ENCODE measurements at regions not wholly inside any gene's neighbourhood (a gene's known extent, or its start where the extent isn't known, plus 50 kb on each side); places are given as distances from the start of the nearest gene placed in this dataset.
"Not testable (repeated sequence)": the region's sequence is repeated elsewhere in the genome, so short reads cannot be mapped to it uniquely, and the experiment has no call there.

- no peak for DNase-seq (ENCODE audit: low read depth)
Measured at GRCh38 chr19:29056535-29056934, 156.4 kb downstream of the UQCRFS1 start.

DNA sequence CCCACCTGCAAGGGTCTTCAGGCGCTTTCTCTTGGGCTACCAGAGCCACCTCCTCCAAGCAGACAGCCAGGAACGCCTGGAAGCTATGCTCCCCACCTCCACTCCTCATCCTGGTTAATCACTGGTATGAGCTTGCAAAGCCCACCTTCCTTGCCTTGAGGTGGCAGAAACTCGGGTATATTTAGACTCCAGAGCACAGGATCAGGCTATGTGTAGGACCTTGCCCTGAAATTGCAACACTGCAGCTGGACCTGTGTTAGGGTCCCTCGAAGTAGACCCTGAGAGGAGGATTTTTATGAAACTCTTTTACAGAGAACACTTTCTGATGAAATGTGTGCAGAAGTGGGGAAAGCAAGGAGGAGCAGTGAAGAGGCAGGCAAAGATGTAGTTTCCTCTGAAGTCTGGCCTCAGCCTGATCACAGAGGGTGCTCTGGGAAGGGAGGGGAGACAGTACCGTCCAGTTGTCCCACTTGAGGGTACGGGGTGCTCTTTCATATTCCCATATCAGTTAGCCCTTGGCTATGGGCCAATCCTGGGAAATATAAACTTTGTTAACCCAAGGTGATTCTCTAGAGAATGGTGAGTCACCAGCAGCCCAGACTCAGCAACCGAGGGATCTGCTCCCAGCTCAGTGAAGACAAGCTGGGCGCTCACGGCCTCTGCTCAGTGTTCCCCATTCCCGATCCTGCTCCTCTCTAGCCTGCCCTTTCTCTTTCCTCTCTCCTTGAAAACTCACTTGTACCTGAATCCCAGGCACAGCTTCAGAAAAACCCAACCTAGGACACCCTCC, 157.9 kb downstream of the UQCRFS1 start:
- DNase-seq (ENCODE audit: low read depth): no peak

DNA sequence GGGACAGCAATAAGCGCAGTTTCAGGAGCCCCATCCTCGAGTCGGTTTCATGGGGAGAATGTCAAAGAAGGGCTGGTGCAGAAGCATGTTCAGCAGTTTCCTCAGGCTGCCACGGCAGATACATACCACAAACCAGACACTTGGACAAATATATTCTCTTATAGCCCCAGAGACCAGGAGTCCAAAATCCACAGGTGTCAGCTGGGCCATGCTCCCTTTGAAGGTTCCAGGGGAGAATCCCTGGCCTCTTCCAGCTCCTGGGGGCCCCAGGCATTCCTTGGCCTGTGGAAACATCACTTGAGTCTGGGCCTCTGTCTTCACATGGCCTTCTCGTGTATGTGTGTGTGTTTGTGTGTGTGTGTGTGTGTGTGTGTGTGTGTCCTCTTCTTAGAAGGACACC, 164.1 kb downstream of the UQCRFS1 start:
- DNase-seq (ENCODE audit: low read depth): no peak

DNA sequence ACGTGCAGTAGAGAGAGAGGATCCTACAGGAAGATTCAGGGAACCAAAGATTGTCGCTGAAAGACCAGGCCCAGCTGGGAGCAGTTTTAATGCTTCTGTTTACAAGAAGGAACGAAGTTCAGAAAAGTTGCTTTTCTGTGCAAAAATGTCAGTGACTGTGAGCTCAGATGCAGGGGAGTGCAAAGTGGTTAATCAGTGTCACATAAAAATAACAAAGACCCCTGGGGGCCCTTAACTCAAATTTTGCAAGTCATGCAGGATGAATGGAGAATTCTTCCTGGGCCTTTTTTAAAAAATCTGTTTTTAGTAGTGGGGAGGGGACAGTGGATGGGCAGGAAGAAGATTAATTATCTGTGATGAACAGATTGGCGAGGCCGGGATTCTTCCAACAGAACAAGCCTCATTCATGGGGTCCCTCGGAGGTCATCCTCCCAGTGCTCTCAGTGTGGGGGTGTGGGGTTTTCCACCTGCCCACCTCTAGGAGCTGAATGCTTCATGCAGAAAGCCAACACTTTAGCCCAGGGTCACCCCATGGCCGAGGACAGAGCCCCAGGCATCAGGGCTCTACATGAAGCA, 167.2 kb downstream of the UQCRFS1 start:
- no peak for DNase-seq (ENCODE audit: low read depth)

DNA sequence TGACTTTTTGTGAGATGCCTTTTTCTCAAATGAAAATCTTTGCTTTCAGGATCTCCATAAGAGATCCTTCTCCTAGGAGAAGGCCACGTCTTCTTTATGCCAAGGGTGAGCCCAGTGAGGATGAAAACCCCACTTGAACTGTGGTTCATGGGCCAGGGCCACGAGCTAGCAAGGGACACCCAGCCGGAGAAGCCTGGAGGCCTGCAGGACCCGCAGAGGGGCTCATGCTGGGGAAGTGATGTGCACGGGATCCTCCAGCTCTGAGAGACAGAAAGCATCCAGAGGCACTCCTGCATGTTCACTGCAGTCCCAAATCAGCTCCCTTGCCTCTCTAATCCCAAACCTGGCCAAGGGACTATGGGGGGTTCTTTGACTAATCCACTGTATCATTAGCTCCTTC, 168.9 kb downstream of the UQCRFS1 start:
- no peak for DNase-seq (ENCODE audit: low read depth)

DNA sequence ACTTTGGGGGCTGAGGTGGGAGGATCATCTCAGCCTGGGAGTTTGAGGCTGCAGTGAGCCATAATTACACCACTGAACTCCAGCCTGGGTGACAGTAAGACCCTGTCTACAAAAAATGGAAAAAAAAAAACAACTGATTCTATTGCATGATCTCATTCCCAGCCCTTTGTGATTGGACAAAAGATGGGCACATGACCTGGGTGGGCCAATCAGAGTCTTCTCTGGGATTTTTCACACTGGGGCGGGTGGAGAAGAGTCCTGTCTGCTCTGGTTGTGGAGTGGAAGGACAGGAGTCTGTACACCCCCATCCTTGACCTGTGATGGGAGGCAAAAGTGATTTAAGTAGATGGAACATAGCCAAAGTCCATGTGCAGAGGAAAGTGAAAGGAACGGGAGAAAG, 170.5 kb downstream of the UQCRFS1 start:
- no peak for DNase-seq (ENCODE audit: low read depth)

DNA sequence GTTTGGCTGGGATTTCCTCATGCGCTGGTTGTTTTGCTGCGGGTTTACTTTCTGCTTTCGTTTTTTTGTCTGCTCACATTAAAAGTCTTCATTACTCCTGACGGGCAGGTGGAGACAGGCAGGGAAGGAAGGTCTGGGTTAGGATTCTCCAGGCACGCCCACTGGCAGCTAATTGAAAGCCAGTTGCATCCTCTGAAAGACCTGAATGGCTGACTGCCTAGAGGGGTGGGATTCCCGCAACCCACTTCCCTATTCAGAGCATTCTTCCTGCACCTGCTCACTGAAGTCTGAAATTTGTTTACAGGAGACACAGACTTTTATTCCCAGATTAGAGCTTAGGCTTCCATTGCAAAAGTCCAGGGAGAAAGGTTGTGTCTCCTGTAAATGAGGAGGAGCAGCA, 172.0 kb downstream of the UQCRFS1 start:
- no peak for DNase-seq (ENCODE audit: low read depth)

GRCh38 chr19:29040292-29040691, 172.7 kb downstream of the UQCRFS1 start:
- no peak for DNase-seq (ENCODE audit: low read depth)

DNA sequence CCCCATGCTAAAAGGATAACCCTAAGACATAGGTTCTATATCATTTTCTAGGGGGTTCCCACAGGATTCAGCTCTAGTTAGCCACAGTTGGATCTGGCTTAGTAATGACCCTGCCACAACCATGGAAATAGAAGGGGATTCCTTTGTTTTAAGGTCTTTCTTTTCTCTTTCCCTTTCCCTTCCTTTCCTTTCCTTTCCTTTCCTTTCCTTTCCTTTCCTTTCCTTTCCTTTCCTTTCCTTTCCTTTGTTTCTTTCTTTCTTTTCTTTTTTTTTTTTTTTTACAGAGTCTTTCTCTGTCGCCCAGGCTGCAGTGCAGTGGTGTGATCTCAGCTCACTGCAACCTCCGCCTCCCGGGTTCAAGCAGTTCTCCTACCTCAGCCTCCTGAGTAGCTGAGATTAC, 173.9 kb downstream of the UQCRFS1 start:
- DNase-seq (ENCODE audit: low read depth): not testable (repeated sequence)

DNA sequence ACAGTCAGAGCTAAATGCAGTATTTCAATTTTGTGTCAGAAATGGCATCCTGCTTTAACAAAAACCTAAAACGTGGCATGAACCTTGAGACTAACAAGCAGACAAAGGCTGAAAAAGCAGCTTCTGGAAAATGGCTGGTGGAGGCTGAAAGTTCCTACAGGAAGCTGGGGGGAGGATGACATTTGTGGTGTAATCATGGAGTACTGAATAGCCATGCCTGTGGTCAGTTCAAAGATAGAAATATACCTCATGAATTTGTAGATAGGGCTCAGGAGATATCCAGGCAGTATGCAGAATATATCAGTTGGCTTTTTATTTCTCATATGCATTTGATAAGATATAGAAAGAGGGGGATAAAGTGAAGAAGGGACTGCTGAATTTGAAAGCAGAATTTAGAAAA, 181.7 kb downstream of the UQCRFS1 start:
- DNase-seq (ENCODE audit: low read depth): no peak

DNA sequence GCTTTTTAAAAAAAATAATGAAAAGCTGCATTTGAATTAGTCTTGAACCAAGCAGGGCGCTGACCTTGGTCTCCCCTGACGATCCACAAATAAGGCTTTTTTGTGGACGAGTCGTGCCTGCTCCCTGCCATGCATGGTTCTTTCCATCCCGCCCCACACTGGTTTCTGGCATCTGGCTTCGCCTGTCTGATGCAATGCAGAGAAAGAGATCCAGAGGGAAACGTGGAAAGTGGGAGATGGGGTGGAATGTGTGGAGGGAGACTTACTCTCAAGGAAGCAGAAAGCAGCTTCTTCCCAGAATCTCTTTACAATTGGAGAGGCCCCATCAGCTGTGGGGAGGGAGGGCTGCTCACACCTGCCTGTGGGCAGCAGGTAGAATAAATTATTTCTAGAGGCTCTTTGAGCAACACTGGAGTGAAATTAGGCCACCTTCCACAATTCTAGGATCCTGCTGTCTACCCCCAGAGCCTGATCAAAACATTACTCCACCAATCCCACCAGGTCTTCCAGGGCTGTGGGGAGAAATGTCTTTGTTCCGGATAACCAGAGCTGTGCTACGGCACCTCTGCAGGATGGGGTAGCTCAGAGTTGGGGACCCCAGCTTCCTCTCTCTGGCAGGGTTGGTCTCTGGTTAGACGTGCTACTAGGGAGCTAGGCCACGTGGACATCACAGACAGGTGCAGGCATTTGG, 183.5 kb downstream of the UQCRFS1 start:
- DNase-seq (ENCODE audit: low read depth): no peak

DNA sequence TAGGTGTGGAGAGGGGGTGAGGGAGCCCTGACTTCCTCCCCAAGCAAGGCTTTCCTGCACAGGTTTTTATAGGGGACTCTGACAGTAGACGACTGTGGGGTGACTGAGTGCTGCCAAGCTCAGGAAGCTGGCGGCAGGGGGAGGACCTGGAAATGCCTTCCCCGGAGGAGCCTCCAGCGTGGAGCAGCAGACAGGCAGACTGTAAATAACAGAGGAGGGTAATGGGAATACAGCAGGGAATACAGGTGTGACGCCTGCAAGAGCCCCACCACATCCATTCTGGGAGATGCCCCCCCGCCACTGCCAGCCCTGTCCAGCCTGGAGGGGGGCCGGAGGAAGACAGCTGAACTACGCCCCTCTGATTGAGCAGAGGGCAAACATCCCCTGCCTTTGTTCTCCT, 190.4 kb downstream of the UQCRFS1 start:
- DNase-seq (ENCODE audit: low read depth): no peak

DNA sequence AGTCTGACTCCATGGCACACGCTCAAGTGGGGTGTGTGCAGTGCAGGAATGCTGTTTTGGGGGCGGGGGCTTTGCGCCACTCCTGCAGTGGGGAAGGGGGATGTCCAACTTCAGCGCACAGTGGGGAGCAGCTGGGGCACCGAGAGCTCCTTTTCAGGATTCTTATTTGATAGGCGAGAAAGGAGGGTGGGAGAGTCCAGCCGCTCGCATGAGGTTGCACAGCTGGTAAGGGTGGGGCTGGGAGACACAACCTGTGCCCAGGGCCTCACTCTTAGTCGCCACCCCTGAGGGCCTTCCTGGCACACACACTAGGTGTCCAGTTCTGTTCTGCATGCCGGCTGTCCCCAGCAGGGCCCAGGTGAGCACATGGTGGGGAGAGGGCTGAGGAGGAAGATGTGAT, 190.8 kb downstream of the UQCRFS1 start:
- DNase-seq (ENCODE audit: low read depth): no peak

DNA sequence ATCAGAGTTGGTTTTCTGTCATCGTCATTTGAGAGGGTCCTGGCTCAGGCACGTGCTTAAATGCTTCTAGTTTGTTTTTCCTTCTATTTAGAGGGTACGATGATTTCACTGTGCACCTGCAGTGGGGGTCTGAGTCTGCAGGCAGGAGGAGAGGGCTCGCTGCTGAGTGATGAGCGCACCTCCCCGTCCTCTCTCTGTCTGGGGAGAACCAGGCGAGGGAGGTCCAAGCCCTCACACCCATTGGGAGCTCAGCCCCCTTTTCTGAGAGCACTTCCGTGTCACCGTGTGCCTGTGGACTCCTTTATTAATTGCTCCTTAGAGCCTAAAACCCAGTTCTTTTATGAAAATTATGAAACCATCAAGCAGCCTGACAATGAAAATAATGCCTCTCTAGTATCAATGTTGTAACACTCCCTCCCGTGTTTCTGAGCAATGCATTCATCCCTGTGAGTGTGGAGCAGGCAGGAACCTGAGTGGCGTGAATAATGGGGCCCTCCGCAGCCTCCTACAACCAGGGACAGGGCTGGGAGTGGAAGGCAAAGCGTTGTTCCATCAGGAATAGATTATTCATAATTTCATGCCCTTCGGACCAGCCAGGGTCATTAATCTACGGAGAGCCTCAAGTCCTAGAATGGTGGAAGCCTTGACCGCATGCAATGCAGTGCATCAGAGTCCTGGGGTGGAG, 191.6 kb downstream of the UQCRFS1 start:
- DNase-seq (ENCODE audit: low read depth): no peak

DNA sequence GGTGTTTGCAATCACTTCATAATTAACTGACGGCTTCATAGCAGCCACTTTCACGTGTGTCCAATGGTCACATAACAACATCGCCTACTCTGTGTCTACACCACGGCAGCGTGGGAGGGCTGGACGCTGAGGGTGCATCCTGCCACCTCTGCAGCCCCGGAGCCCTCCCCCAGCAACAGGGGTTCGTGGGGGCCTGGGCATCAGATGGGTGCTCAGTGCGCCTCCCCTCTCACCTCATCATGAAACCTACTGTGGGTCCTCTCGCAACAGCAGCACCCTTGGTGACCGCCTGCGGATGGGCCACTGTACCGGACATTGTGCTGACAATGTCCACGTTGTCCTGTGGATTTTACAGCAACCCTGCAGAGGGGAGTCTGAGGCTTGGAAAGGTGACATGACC, 193.5 kb downstream of the UQCRFS1 start:
- no peak for DNase-seq (ENCODE audit: low read depth)

DNA sequence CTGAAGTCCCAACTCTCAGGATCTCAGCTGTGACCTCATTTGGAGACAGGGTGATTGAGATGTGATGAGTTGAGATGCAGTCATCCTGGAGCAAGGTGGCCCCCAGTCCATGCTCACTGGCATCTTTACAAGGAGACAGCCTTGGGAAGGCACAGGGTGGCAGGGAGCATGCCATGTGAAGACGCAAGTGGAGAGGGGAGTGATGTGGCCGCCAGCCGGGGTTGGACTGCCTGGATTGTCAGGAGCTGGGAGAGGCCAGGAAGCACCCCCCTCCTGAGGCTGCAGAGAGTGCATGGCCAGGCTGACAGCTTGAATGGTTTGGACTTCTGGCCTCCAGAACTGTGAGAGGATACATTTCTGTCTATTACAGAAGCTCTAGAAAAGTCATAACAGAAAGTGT, 194.4 kb downstream of the UQCRFS1 start:
- DNase-seq (ENCODE audit: low read depth): no peak

DNA sequence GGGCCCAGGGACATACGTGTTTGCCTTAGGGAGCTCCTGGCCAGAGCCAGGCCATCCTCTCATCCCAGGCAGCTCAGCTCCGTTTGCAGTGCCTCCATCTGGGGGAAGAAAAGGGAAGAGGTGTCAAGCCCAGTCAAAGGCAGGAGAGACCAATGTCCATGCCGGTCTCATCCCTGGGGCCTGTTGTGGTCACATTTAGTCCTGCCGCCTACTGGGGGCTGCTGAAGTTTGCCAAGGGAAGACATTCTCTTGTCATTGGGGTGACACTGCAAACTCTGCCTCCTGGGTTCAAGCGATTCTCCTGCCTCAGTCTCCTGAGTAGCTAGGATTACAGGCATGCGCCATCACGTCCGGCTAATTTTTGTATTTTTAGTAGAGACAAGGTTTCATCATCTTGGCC, 195.2 kb downstream of the UQCRFS1 start:
- DNase-seq (ENCODE audit: low read depth): no peak

GRCh38 chr19:29016926-29017760, 195.8 kb downstream of the UQCRFS1 start:
- DNase-seq (ENCODE audit: low read depth): no peak

DNA sequence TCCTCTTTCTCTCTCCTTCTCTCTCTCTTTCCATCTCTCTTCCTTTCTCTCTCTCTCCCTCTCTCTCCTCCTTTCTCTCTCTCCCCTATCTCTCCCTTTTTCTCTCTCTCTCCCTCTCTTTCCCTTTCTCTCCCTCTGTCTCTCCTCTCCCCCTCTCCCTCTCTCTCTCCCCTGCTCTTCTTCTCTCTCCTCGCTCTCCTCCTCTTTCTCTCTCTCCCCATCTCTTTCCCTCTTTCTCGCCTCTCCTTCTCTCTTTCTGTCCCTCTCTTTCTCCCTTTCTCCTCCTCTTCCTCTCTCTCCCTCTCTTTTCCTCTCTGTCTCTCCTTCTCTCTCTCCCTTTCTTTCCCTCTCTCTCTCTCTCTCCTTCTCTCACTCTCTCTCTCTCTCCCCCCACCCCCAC, 196.6 kb downstream of the UQCRFS1 start:
- DNase-seq (ENCODE audit: low read depth): no peak

DNA sequence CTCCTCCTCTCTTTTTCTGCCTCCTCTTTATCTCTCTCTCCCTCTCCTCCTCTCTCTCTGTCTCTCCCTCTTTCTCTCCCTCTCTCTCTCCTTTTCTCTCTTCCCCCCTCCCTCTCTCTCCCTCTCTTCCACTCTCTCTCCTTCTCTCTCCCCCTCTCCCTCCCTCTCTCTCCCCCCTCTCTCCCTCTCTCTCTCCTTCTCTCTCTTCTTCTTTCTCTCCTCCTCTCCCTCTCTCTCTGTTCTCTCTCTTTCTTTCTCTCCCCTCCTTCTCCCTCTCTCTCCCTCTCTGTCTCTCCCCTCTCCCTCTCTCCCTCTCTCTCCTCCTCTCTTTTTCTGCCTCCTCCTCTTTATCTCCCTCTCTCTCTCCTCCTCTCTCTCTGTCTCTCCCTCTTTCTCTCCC, 197.4 kb downstream of the UQCRFS1 start:
- no peak for DNase-seq (ENCODE audit: low read depth)

DNA sequence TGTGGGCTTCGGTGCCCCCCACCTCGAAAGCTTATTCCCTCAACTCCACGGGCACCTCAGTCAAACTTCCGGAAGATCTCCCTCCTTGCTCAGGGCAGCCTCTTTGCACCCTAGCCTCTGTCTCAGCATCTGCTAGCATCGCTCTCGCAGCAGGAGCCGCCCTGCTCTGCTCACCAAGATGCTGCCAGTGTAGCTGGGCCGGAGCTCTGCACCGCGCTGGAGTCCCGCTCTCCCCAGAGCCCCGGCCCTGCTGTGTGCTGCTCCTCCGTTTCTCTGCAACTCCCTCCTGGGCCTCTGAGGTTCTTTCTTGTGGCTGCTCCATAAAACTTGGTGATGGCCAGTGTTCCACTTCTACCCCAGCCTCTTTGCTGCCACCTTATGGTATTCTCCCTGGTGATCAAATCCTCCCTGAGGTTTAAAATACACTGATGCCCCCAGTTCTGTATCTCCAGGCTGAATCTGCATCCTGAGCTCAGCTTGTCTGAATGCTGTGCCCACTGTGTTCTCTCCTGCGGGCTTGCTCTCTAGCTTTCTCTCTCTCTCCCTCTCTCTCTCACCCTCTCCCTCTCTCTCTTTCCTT, 198.0 kb downstream of the UQCRFS1 start:
- no peak for DNase-seq (ENCODE audit: low read depth)
